ENCODE measurements at regions not wholly inside any gene's neighbourhood (a gene's known extent, or its start where the extent isn't known, plus 50 kb on each side); places are given as distances from the start of the nearest gene placed in this dataset.

GRCh38 chr2:2714408-2714807 is 383.3 kb upstream of the MYT1L start:
- intact Hi-C loops (cut with micrococcal nuclease; ENCODE audit: unreplicated experiment) = no loop called here
- ChIA-PET POLR2A (no interaction called here), CTCF (no interaction called here)
- H3K36me3 ChIP-seq (ENCODE audit: control insufficient read depth, insufficient read depth, low read length) = no peaks in the 10 kb centered on the region
- Mint-ChIP-seq H3K27ac (ENCODE audit: unreplicated experiment) (no peak overlapping the region), H3K4me1 (ENCODE audit: low read depth, unreplicated experiment) (no peaks in the 10 kb centered on the region), H3K36me3 (ENCODE audit: insufficient read depth, unreplicated experiment) (no peaks in the 10 kb centered on the region), H3K9me3 (ENCODE audit: unreplicated experiment) (no peaks in the 10 kb centered on the region), H3K4me3 (ENCODE audit: unreplicated experiment) (no peak overlapping the region), H3K27me3 (ENCODE audit: insufficient read depth, unreplicated experiment) (peaks cover 41% of the 10 kb centered on the region)
- H3K9me3 ChIP-seq = no peaks in the 10 kb centered on the region
- no peak for DNase-seq
- no peak overlapping the region for H3K4me3 ChIP-seq (ENCODE audit: low read depth, low read length)
- no TSS peak for BruUV-seq (replicated peaks)
- no peaks in the 10 kb centered on the region for H3K4me1 ChIP-seq
- no peaks in the 10 kb centered on the region for H3K27me3 ChIP-seq (replicated peaks; ENCODE audit: control insufficient read depth, insufficient read depth, low read length)
- no peak for TF ChIP-seq CTCF (IDR thresholded peaks at IDR 0.05; ENCODE audit: insufficient read depth in 1 of 2, low read depth in 1 of 2, low read length in 1 of 2, severe bottlenecking in 1 of 2, unreplicated experiment in 1 of 2)

GRCh38 chr2:2709431-2709770 is 378.3 kb upstream of the MYT1L start:
- no peaks in the 10 kb centered on the region for H3K27me3 ChIP-seq (replicated peaks; ENCODE audit: control insufficient read depth, insufficient read depth, low read length)
- CTCF ChIA-PET = no interaction called here

GRCh38 chr2:2708575-2709430 is 377.7 kb upstream of the MYT1L start:
- H3K4me3 ChIP-seq (ENCODE audit: low read depth, low read length) = no peak overlapping the region
- Mint-ChIP-seq H3K4me3 (ENCODE audit: unreplicated experiment) (no peak overlapping the region), H3K4me1 (ENCODE audit: low read depth, unreplicated experiment) (no peaks in the 10 kb centered on the region), H3K27me3 (ENCODE audit: insufficient read depth, unreplicated experiment) (peaks cover 38% of the 10 kb centered on the region), H3K27ac (ENCODE audit: unreplicated experiment) (no peak overlapping the region), H3K9me3 (ENCODE audit: unreplicated experiment) (no peaks in the 10 kb centered on the region), H3K36me3 (ENCODE audit: insufficient read depth, unreplicated experiment) (no peaks in the 10 kb centered on the region)
- H3K27me3 ChIP-seq (replicated peaks; ENCODE audit: control insufficient read depth, insufficient read depth, low read length) = no peaks in the 10 kb centered on the region
- no peaks in the 10 kb centered on the region for H3K4me1 ChIP-seq
- no peak for DNase-seq
- no peaks in the 10 kb centered on the region for H3K36me3 ChIP-seq (ENCODE audit: control insufficient read depth, insufficient read depth, low read length)
- no TSS peak for BruUV-seq (replicated peaks)
- POLR2A ChIA-PET = no interaction called here
- intact Hi-C loops (cut with micrococcal nuclease; ENCODE audit: unreplicated experiment) = no loop called here
- CTCF ChIA-PET = no interaction called here
- H3K9me3 ChIP-seq = no peaks in the 10 kb centered on the region
- TF ChIP-seq CTCF (IDR thresholded peaks at IDR 0.05; ENCODE audit: insufficient read depth in 1 of 2, low read depth in 1 of 2, low read length in 1 of 2, severe bottlenecking in 1 of 2, unreplicated experiment in 1 of 2) = no peak

More at GRCh38 chr2:2709431-2709770, 378.3 kb upstream of the MYT1L start:
- DNase-seq = no peak
- H3K4me3 Mint-ChIP-seq (ENCODE audit: unreplicated experiment) = no peak overlapping the region
- no TSS peak for BruUV-seq (replicated peaks)
- no peak overlapping the region for H3K27ac Mint-ChIP-seq (ENCODE audit: unreplicated experiment)
- H3K9me3 Mint-ChIP-seq (ENCODE audit: unreplicated experiment) = no peaks in the 10 kb centered on the region
- H3K4me1 Mint-ChIP-seq (ENCODE audit: low read depth, unreplicated experiment) = no peaks in the 10 kb centered on the region
- H3K36me3 ChIP-seq (ENCODE audit: control insufficient read depth, insufficient read depth, low read length) = no peaks in the 10 kb centered on the region
- H3K4me3 ChIP-seq (ENCODE audit: low read depth, low read length) = no peak overlapping the region
- H3K4me1 ChIP-seq = no peaks in the 10 kb centered on the region
- H3K9me3 ChIP-seq = no peaks in the 10 kb centered on the region
- intact Hi-C loops (cut with micrococcal nuclease; ENCODE audit: unreplicated experiment) = no loop called here
- TF ChIP-seq CTCF (IDR thresholded peaks at IDR 0.05; ENCODE audit: insufficient read depth in 1 of 2, low read depth in 1 of 2, low read length in 1 of 2, severe bottlenecking in 1 of 2, unreplicated experiment in 1 of 2) = no peak
- H3K36me3 Mint-ChIP-seq (ENCODE audit: insufficient read depth, unreplicated experiment) = no peaks in the 10 kb centered on the region
- POLR2A ChIA-PET = no interaction called here
- H3K27me3 Mint-ChIP-seq (ENCODE audit: insufficient read depth, unreplicated experiment) = peaks cover 37% of the 10 kb centered on the region

All from Caco-2 (cell line).